Natural killer cell (primary cell): ENCODE measurements at regions not wholly inside any gene's neighbourhood (a gene's known extent, or its start where the extent isn't known, plus 50 kb on each side); places are given as distances from the start of the nearest gene placed in this dataset.

Experiments used
- ATAC-seq, 3 donors: fragments of 150-1000 bp in 2 of 3; fragments of 200-7000 bp in 1 of 3; cut with Tn5 transposase; 1 replicate in 1 of 3; 2 replicates in 2 of 3; pipeline ENCODE4 v1.10.0; 2021; ENCODE audit warnings: mild to moderate bottlenecking in 2 of 3, moderate library complexity in 2 of 3
- DNase-seq, 2 donors: peaks; one replicate each; pipeline versions ENCODE4 v3.0.0 to v3.0.0-alpha.2; 2013 to 2021; ENCODE audit warnings: mixed read lengths in 1 of 2
- H3K27ac ChIP-seq: one replicate; pipeline ENCODE4 v1.5.1; 2013; ENCODE audit warnings: mild to moderate bottlenecking, low read length
- H3K27me3 ChIP-seq: one replicate; pipeline ENCODE4 v1.6.1; 2013; ENCODE audit warnings: low read length; ENCODE audit not compliant: control insufficient read depth, insufficient read depth
- H3K36me3 ChIP-seq: one replicate; pipeline ENCODE4 v1.6.1; 2013; ENCODE audit warnings: low read length; ENCODE audit not compliant: control insufficient read depth, insufficient read depth
- H3K4me1 ChIP-seq: one replicate; pipeline ENCODE4 v1.6.1; 2013; ENCODE audit warnings: low read length; ENCODE audit not compliant: control insufficient read depth, insufficient read depth
- H3K4me3 ChIP-seq: one replicate; pipeline ENCODE4 v1.5.1; 2013; ENCODE audit warnings: low read length
- H3K9me3 ChIP-seq: one replicate; pipeline ENCODE4 v1.6.1; 2013; ENCODE audit warnings: low read length; ENCODE audit not compliant: control insufficient read depth, insufficient read depth
- H3K27ac Mint-ChIP-seq, 2 donors: one replicate each; pipeline ENCODE4 v1.8.0; 2022; ENCODE audit warnings: mild to moderate bottlenecking in 2 of 2, mixed read lengths in 2 of 2, moderate library complexity in 1 of 2
- H3K27me3 Mint-ChIP-seq, 2 donors: one replicate each; pipeline ENCODE4 v1.8.0; 2022; ENCODE audit warnings: low read depth in 2 of 2, mixed read lengths in 2 of 2
- H3K36me3 Mint-ChIP-seq: one replicate; pipeline ENCODE4 v1.8.0; 2022; ENCODE audit warnings: mixed read lengths
- H3K4me1 Mint-ChIP-seq, 2 donors: one replicate each; pipeline ENCODE4 v1.8.0; 2022; ENCODE audit warnings: mixed read lengths in 2 of 2
- H3K4me3 Mint-ChIP-seq: one replicate; pipeline ENCODE4 v1.8.0; 2022; ENCODE audit warnings: mild to moderate bottlenecking, moderate library complexity, mixed read lengths
- H3K9me3 Mint-ChIP-seq, 2 donors: one replicate each; pipeline ENCODE4 v1.8.0; 2022; ENCODE audit warnings: mixed read lengths in 2 of 2
- WGBS: methylation state at CpG from one replicate; pipeline ENCODE4 v1.1.7; 2013; ENCODE audit warnings: missing lambda C conversion rate; ENCODE audit not compliant: insufficient coverage; 5-methylcytosine and 5-hydroxymethylcytosine counted together
- intact Hi-C: fragments of 100-400 bp; cut with micrococcal nuclease; formaldehyde crosslinking; loops from one replicate; pipeline ENCODE4 v1.14.2; 2022
- TF ChIP-seq, protein P1 (sequence below): fragments of 200-600 bp; IDR thresholded peaks from one replicate; pipeline ENCODE4 v1.8.0; 2022; ENCODE audit warnings: antibody characterized with exemption

DNA sequence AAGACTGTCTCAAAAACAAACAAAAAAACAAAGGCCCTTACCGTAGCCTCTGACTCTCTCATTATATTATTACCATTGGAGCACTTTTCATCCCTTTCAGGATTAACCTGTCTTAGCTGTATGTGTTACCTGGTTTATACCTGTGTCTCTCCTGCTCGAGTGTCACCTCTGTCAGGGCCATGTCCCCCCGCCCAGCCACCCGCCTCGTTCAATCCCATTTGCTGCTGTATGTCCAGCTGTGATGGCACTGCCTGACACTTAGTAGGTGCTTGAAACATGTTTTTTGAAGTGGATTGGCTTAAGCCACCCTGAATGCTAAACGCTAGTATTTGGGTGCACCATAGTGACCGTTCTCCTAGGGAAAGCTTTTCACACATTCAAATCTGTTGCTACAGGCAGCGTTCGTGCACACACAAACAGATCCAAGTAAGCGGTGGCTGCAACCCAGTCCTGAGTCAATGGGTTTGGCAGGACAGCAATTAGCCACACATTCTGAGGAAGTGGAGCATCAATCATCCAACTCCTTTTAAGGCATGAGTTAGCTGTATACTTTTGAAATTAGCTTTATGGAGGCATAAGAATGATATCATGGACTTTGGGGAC is 98.9 kb upstream of the ZNF217 start:
- Mint-ChIP-seq H3K9me3 (no peaks in the 10 kb centered on the region), H3K27me3 (peaks cover 0 to 4% of the 10 kb centered on the region in 2 donors), H3K36me3 (no peaks in the 10 kb centered on the region), H3K4me3 (peak overlapping the region; percentile 81), H3K27ac (peak overlapping the region in 1 of 2 donors; percentile 70), H3K4me1 (peaks cover 19 to 25% of the 10 kb centered on the region in 2 donors)
- TF ChIP-seq, protein P1, sequence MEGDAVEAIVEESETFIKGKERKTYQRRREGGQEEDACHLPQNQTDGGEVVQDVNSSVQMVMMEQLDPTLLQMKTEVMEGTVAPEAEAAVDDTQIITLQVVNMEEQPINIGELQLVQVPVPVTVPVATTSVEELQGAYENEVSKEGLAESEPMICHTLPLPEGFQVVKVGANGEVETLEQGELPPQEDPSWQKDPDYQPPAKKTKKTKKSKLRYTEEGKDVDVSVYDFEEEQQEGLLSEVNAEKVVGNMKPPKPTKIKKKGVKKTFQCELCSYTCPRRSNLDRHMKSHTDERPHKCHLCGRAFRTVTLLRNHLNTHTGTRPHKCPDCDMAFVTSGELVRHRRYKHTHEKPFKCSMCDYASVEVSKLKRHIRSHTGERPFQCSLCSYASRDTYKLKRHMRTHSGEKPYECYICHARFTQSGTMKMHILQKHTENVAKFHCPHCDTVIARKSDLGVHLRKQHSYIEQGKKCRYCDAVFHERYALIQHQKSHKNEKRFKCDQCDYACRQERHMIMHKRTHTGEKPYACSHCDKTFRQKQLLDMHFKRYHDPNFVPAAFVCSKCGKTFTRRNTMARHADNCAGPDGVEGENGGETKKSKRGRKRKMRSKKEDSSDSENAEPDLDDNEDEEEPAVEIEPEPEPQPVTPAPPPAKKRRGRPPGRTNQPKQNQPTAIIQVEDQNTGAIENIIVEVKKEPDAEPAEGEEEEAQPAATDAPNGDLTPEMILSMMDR = no peak
- H3K27ac ChIP-seq = peak overlapping the region; percentile 46
- H3K4me3 ChIP-seq = no peak overlapping the region
- H3K36me3 ChIP-seq = no peaks in the 10 kb centered on the region
- no peaks in the 10 kb centered on the region for H3K27me3 ChIP-seq
- DNase-seq (no peak), ATAC-seq (peak in 2 of 3 donors; percentile 26 to 54)
- 61% methylated on average over 10 of the region's 10 CpGs for WGBS
- intact Hi-C loops = no loop called here
- peaks cover 22% of the 10 kb centered on the region for H3K4me1 ChIP-seq
- no peaks in the 10 kb centered on the region for H3K9me3 ChIP-seq

- peaks cover 0 to 4% of the 10 kb centered on the region in 2 donors for H3K27me3 Mint-ChIP-seq
- H3K9me3 Mint-ChIP-seq = no peaks in the 10 kb centered on the region
- Histone ChIP-seq H3K27me3 (no peaks in the 10 kb centered on the region), H3K36me3 (no peaks in the 10 kb centered on the region), H3K27ac (no peak overlapping the region), H3K4me3 (no peak overlapping the region), H3K4me1 (peaks cover 22% of the 10 kb centered on the region), H3K9me3 (no peaks in the 10 kb centered on the region)
- no peak for ATAC-seq
- 100% methylated on average over 1 of the region's 1 CpG for WGBS
- H3K4me1 Mint-ChIP-seq = peaks cover 19 to 25% of the 10 kb centered on the region in 2 donors
- H3K36me3 Mint-ChIP-seq = no peaks in the 10 kb centered on the region
- no peak for DNase-seq
- TF ChIP-seq, protein P1 = no peak
- H3K27ac Mint-ChIP-seq = no peak overlapping the region
- intact Hi-C loops = no loop called here
- peak overlapping the region; percentile 4 for H3K4me3 Mint-ChIP-seq
Measured at GRCh38 chr20:53691811-53692192, 98.2 kb upstream of the ZNF217 start.

DNA sequence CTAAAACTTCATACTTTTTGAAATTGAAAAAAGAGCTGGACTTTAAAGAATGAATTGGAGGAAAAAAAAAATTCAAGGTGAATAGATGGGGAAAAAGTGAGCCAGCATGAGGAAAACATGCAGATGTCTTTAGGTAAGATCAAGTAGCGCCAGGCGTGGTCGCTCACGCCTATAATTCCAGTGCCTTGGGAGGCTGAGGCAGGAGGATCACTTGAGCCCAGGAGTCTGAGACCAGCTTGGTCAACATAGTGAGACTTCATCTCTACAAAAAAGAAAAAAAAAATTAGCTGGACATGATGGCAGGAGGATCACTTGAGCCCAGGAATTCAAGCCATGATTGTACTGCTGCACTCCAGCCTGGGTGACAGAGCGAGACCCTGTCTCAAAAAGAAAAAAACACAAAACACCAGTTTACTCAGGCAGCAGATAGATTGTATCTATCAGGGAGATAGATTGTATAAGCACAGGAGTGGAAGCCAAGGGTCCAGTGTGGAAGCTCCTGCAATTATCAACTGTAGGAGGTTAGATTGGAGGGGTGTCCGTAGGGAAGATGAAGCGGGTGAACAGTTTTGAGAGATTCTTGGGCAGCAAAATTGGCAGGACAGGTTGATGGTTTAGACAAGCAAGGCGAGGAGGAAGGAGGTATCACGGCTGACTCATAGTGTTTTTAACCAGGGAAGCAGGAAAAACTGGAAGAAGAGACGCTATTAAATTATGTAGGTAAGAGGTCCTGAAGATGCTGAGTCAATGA is 97.6 kb upstream of the ZNF217 start:
- no peak for ATAC-seq
- Mint-ChIP-seq H3K4me1 (peaks cover 20 to 26% of the 10 kb centered on the region in 2 donors), H3K27ac (no peak overlapping the region), H3K4me3 (peak overlapping the region; percentile 35), H3K36me3 (no peaks in the 10 kb centered on the region), H3K9me3 (no peaks in the 10 kb centered on the region), H3K27me3 (peaks cover 0 to 4% of the 10 kb centered on the region in 2 donors)
- H3K4me3 ChIP-seq = no peak overlapping the region
- intact Hi-C loops = no loop called here
- peaks cover 26% of the 10 kb centered on the region for H3K4me1 ChIP-seq
- TF ChIP-seq, protein P1 = no peak
- 96% methylated on average over 10 of the region's 10 CpGs for WGBS
- H3K27ac ChIP-seq = no peak overlapping the region
- no peak for DNase-seq
- H3K9me3 ChIP-seq = no peaks in the 10 kb centered on the region
- H3K27me3 ChIP-seq = no peaks in the 10 kb centered on the region
- no peaks in the 10 kb centered on the region for H3K36me3 ChIP-seq
